CD4-positive, alpha-beta T cell treated with Interleukin-15 for 4 hours (primary cell): ENCODE measurements at regions not wholly inside any gene's neighbourhood (a gene's known extent, or its start where the extent isn't known, plus 50 kb on each side); places are given as distances from the start of the nearest gene placed in this dataset.
"Not testable (repeated sequence)": the region's sequence is repeated elsewhere in the genome, so short reads cannot be mapped to it uniquely, and the experiment has no call there.

Source experiments
- DNase-seq: peaks from one replicate; pipeline ENCODE4 v3.0.0-alpha.2; 2020; ENCODE audit warnings: low spot score

DNA sequence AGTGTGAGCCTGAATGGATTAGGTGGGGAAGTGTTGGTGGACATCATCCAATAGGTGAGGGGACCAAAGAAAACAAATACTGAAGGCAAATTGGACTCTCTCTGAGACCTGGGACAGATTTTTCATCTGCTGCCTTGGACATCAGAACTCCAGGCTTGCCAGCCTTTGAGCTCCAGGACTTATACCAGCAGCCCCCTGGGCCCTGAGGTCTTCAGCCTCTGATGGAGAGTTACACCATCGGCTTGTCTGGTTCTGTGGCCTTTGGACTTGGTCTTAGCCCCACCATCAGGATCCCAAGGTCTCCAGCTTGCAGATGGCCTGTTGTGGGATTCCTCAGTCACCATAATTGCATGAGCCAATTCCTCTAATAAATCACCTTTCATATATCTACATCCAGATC lies 80.8 kb upstream of the SLC8A3 start:
- no peak for DNase-seq

DNA sequence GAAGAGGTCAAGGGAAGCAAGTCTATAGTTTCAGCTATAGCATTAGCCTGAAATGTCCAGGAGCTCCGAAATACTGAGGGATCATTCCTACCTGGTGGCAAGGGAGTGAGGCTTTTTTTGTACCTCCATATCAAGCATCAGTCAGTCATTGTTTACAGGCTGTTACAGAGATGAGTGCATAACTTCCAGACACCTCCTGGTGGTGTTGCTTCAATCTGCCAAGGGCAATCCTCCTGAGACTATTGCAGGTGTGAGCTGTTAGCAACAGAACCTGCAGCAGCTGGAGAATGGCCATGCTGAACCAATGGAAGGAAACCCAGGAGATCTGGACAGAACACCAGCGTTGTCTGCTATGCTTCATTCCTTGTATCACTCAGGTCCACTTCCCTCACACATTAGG lies 80.0 kb upstream of the SLC8A3 start:
- DNase-seq: no peak

DNA sequence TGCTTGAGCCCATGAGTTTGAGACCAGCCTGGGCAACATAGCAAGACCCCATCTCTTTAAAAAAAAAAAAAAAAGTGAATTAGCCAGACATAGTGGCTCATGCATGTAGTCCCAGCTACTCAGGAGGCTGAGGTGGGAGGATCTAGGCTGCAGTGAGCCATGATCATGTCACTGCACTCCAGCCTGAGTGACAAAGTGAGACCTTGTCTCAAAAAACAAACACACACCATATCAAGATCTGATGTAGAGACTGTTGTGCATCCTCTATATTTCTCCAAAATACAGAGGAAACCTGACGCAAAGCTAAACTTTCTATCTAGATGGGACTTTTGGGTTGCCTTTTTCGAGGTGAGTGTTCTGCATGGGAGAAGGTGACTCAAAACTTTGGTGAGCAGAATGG lies 77.4 kb upstream of the SLC8A3 start:
- DNase-seq: no peak

DNA sequence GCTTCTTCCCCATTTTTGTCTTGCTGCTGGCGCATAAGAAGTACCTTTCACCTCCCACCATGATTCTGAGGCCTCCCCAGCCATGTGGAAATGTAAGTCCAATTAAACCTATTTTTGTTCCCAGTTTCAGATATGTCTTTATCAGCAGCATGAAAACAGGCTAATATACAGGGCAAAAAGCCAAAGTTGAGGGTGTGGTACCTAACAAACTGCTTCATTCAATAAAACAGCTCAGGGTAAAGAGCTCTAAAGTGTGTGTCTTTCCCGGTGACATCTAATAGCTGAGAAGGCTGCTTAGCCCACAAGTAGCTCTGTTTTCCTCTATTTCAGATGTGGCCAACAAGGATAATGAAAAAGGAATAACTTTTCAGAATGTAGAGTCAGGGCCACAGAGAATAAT lies 76.7 kb upstream of the SLC8A3 start:
- DNase-seq: no peak

DNA sequence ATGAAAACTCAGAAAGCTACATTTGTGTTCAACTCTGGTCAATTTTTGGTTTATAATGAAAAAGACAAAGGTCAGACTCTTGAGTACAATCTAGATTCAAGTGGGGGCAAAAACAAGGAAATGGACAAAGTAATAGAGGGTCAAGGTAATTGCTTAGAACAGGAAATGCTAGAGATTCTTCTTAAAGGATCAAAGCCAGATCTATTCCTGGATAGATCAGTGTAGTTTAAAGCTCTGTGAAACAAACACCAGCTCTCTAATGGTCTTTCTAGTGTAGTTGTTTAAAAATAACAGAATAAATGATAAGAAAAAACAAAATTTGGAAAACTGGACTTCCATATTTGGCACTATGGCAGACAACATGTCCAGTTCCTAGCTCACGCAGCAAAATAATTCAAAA lies 70.7 kb upstream of the SLC8A3 start:
- no peak for DNase-seq

DNA sequence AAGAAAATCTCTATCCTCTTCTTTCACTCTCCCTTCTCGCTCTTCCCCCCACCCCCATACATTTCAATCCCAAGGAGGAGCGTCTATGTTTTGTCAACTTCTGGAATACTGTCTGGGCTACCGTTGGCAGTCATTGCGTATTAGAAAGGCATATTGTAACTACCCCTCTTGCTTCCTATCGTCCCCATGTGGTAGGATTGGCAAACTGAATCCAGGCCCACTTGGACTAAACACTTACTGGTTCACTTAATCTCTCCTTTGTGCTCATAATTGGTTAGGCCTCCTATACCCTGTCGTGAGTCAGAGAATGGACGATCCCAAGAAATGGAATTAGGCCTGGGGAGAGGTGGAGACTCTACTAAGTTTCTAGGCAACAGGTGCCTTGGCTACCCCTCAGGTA lies 68.8 kb upstream of the SLC8A3 start:
- DNase-seq: no peak

DNA sequence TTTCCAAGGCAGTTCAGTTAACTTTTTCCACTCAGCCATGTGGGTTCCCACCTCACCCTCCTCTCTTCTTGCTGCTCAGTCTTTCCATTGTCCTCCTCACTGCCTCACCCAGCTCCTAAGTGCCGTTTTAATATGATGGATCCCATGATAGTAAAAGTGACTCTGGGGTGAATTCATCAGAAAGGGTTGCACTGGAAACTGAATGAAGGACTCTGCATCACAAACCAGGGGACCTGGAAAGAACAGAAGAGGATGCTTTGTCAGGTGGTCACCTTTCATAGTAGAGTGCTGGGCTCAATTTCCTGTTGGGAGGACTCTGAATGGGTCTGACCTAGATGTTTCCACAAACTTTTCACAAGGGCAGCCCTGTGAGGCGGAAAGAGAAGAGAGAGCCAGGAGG lies 67.8 kb upstream of the SLC8A3 start:
- no peak for DNase-seq

DNA sequence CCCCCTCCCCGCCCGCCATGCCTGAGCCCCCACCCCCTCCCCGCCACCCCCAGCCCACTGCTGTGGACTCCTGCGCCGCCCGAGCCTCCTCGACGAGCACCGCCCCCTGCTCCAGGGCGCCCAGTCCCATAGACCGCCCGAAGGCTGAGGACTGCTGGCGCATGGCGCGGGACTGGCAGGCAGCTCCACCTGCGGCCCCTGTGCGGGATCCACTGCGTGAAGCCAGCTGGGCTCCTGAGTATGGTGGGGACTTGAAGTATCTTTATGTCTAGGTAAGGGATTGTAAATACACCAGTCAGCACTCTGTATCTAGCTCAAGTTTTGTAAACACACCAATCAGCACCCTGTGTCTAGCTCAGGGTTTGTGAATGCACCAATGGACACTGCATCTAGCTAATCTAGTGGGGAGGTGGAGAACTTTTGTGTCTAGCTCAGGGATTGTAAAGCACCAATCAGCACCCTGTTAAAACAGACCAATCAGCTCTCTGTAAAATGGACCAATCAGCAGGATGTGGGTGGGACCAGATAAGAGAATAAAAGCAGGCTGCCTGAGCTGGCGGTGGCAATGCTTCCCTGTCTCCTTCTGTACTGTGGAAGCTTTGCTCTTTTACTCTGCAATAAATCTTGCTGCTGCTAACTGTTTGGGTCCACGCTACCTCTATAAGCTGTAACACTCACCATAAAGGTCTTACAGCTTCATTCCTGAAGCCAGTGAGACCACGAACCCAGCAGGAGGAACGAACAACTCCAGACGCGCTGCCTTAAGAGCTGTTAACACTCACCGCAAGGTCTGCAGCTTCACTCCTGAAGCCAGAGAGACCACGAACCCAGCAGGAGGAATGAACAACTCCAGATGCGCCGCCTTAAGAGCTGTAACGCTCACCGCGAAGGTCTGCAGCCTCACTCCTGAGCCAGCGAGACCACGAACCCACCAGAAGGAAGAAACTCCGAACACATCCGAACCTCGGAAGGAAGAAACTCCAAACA lies 66.6 kb upstream of the SLC8A3 start:
- DNase-seq: peak; percentile 10

DNA sequence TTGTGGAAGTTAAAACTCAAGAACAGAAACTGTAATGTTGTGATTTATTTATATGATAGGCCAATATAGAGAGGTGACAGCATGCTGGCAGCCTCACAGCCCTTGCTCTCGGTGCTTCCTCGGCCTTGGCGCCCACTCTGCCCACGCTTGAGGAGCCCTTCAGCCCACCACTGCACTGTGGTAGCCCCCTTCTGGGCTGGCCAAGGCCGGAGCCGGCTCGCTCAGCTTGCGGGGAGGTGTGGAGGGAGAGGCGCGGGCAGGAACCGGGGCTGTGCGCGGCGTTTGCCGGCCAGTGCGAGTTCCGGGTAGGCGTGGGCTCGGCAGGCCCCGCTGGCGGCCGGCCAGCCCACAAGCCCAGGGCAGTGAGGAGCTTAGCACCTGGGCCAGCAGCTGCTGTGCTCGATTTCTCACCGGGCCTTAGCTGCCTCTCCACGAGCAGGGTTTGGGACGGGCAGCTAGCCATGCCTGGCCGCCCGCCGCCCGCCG lies 65.8 kb upstream of the SLC8A3 start:
- DNase-seq: no peak

DNA sequence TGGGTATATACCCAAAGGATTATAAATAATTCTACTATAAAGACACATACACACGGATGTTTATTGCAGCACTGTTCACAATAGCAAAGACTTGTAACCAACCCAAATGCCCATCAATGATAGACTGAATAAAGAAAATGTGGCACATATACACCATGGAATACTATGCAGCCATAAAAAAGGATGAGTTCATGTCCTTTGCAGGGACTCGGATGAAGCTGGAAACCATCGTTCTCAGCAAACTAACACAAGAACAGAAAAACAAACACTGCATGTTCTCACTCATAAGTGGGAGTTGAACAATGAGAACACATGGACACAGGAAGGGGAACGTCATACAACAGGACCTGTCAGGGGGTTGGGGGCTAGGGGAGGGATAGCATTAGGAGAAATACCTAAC lies 64.8 kb upstream of the SLC8A3 start:
- not testable (repeated sequence) for DNase-seq

DNA sequence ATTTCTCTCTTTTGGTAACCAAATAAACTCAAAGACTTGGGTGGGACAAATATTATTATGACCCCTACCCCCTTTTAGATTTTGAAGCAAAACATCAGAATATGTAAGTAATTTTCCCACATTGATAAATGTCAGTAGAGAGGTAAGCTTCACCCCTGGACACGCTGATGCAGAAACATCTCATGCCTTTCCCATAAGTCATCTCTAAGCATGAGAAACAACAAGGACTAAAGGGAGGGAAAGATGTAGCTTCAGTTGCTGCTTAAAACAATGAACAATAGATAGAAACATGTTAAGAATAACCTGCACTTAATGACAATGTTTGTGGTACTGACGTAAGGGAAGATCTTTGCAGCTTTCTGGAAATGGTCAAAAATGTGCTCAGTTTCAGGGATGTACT lies 56.3 kb upstream of the SLC8A3 start:
- DNase-seq: no peak

DNA sequence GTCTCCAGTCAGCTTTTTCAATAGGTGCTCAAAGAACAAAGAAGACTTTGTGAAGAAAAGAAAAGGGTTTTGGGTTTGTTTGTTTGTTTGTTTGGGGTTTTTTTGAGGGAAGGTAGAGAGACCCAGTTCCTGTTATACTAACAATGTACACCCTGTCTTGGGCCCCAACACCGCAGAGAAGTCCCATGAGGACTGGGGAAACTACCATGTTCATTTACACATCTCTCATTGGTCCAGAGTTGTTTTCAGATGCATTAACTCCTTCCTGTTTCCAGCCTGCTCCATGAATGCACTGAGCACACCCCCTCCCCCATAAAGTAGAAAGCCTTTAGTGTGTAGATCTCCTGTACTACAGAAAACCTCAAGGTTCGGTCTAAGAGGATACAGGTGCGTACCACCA lies 51.1 kb upstream of the SLC8A3 start:
- no peak for DNase-seq

DNA sequence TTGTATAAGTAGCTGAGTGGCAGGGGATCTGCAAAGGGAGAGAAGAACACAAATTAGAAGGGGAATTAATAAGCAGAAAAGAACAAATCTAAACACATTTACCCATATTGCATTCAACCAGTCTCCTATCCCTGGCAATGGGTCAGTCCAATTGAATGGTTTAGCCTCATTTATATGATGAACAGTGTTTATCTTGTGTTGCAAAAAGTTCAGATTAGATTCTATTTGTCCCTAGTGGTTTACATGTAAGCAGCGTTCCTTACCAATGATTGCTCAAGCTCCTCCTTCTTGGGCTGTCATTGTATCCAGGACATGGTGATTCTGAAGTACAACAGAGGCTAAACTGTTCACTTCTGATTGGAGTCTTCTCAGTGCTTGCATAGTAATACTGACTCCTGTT lies 49.9 kb upstream of the SLC8A3 start:
- DNase-seq: not testable (repeated sequence)
